ACC112 (cell line): ENCODE measurements at regions not wholly inside any gene's neighbourhood (a gene's known extent, or its start where the extent isn't known, plus 50 kb on each side); places are given as distances from the start of the nearest gene placed in this dataset.
"Not testable (repeated sequence)": the region's sequence is repeated elsewhere in the genome, so short reads cannot be mapped to it uniquely, and the experiment has no call there.

ENCODE experiments used
- H2AFZ ChIP-seq: fragments of 200-600 bp; sonication (generic); one replicate; pipeline ENCODE4 v1.6.0; 2017; ENCODE audit warnings: antibody characterized with exemption, low read length; ENCODE audit not compliant: unreplicated experiment
- H3K27ac ChIP-seq: fragments of 200-600 bp; sonication (generic); 2 replicates; pipeline ENCODE4 v1.5.1; 2014; ENCODE audit warnings: low read depth, mild to moderate bottlenecking, antibody characterized with exemption, low read length, moderate library complexity
- H3K27me3 ChIP-seq: fragments of 200-600 bp; sonication (generic); 2 replicates; pipeline ENCODE4 v1.6.1; 2014; ENCODE audit warnings: mild to moderate bottlenecking, antibody characterized with exemption, low read length, moderate library complexity, mixed read lengths; ENCODE audit not compliant: insufficient read depth
- H3K36me3 ChIP-seq: fragments of 200-600 bp; sonication (generic); 2 replicates; pipeline ENCODE4 v1.6.1; 2016; ENCODE audit warnings: mild to moderate bottlenecking, antibody characterized with exemption, low read length, moderate library complexity, mixed read lengths; ENCODE audit not compliant: insufficient read depth
- H3K4me1 ChIP-seq: fragments of 200-600 bp; sonication (generic); one replicate; pipeline ENCODE4 v1.6.1; 2016; ENCODE audit warnings: low read length, mixed read lengths; ENCODE audit not compliant: insufficient read depth, unreplicated experiment, control insufficient read depth
- H3K4me3 ChIP-seq: fragments of 200-600 bp; sonication (generic); 2 replicates; pipeline ENCODE4 v1.5.1; 2014; ENCODE audit warnings: mild to moderate bottlenecking, low read depth, low read length
- H3K79me2 ChIP-seq: fragments of 200-600 bp; sonication (generic); one replicate; pipeline ENCODE4 v1.6.0; 2016; ENCODE audit warnings: low read length; ENCODE audit not compliant: control insufficient read depth, unreplicated experiment, insufficient read depth

DNA sequence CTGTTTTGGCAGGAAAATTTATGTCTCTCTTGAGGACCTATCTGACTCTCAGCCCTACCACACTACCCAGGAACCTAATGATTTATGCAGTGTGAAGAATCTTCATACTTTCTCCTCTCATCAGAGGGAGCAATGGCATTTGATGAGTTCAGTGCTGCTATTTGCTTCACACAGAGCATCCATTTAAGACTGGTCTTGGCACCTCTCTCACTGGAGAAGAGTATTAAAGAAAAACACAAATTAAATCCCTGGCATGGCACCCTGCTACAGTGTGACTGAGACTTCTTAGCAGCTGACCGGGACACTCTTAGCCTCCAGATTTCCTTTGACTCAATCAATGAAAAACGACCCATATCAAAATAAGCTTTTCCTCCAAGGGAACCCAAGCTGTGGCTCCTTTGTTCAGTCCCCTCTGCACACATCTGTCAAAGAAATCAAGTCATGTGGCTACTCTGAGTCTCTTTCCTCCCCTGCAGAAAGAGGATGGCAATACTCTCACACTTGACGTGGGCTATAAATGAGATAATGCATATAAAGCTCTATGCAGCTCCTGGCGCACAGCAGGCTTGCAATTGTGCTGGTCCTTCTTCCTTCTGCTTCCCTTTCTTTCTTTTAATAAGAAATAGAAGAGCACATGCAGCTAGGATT lies 186.1 kb upstream of the E2F8 start:
- Histone ChIP-seq H3K36me3 (no peaks in the 10 kb centered on the region), H3K4me1 (peaks cover 54% of the 10 kb centered on the region), H2AFZ (no peak overlapping the region), H3K27me3 (no peaks in the 10 kb centered on the region), H3K27ac (no peak overlapping the region), H3K79me2 (peaks cover 76% of the 10 kb centered on the region), H3K4me3 (no peak overlapping the region)

DNA sequence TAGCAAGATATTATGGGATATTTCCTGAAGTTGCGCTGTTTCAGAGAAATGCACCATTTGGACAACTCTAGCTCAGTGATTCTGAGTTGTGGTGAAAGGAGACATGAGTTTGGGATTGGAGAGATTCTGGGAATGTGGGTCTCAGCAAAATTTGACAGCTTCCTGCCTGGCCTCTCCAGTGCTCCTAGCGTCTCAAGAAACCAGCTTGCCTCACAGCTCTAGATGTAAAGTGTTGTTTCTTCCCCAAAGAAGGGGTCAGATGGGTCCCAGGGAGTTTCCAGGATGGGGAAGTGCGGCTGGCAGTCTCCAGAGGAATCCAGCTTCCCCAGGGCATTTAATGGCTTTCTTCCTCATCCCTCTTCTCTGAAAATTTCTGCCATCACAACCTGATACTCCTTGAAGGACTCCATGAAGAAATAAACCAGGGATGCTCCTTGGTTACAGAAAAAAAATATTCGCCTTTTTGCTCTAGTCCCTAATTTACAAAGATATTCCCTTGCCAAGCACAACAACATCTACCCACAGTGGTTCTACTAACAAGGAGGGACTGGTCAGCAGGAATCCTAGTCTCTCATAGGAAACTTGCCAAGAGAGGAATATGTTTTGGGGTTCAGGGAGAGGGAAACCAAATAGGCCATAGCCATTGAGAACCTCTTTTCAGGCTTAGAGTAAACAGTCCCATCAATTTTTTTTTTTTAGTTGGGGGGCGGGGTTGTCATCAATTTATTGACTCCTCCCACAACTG lies 185.4 kb upstream of the E2F8 start:
- H3K4me1 ChIP-seq, result peaks cover 48% of the 10 kb centered on the region
- no peak overlapping the region for H3K4me3 ChIP-seq
- peaks cover 75% of the 10 kb centered on the region for H3K79me2 ChIP-seq
- H3K36me3 ChIP-seq, result no peaks in the 10 kb centered on the region
- no peaks in the 10 kb centered on the region for H3K27me3 ChIP-seq
- H3K27ac ChIP-seq, result 0 out of 2 replicates have a peak overlapping the region, but pooled peaks have one; percentile 8
- H2AFZ ChIP-seq, result no peak overlapping the region

- Histone ChIP-seq H3K27ac (no peak overlapping the region), H3K27me3 (no peaks in the 10 kb centered on the region), H3K4me1 (peaks cover 51% of the 10 kb centered on the region), H3K4me3 (no peak overlapping the region), H3K79me2 (peaks cover 54% of the 10 kb centered on the region), H3K36me3 (no peaks in the 10 kb centered on the region), H2AFZ (no peak overlapping the region)
These were observed 181.5 kb upstream of the E2F8 start for GRCh38 chr11:19422276-19422675.

GRCh38 chr11:19420868-19421533 lies 180.3 kb upstream of the E2F8 start:
- Histone ChIP-seq H3K79me2 (peaks cover 48% of the 10 kb centered on the region), H3K4me3 (no peak overlapping the region), H2AFZ (no peak overlapping the region), H3K36me3 (no peaks in the 10 kb centered on the region), H3K27me3 (no peaks in the 10 kb centered on the region), H3K27ac (no peak overlapping the region), H3K4me1 (peaks cover 38% of the 10 kb centered on the region)

DNA sequence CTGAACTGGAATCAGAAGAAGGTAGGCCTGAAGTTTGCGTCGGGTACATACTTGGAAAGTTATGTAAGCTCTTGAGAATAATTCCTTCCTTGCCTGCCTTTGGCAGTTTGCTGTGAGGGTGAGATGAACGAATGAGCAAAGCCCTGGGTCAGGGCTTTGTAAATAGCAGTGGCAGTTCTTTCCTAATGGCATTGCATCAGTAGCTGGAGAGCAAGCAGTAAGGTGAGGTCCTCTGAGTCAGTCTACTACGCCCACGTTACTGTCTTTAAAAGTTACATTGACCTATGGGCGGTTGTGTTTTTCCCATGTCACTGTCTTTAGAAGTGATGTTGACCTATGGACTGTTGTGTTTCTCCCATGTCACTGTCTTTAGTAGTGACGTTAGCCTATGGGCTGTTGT lies 179.1 kb upstream of the E2F8 start:
- no peaks in the 10 kb centered on the region for H3K27me3 ChIP-seq
- H3K27ac ChIP-seq, result peak overlapping the region; percentile 72
- no peaks in the 10 kb centered on the region for H3K36me3 ChIP-seq
- peaks cover 43% of the 10 kb centered on the region for H3K79me2 ChIP-seq
- H2AFZ ChIP-seq, result no peak overlapping the region
- peak overlapping the region; percentile 67 for H3K4me3 ChIP-seq
- H3K4me1 ChIP-seq, result peaks cover 34% of the 10 kb centered on the region

GRCh38 chr11:19419021-19419750 lies 178.4 kb upstream of the E2F8 start:
- Histone ChIP-seq H3K79me2 (peaks cover 40% of the 10 kb centered on the region), H2AFZ (no peak overlapping the region), H3K4me3 (peak overlapping the region; percentile 67), H3K27ac (peak overlapping the region; percentile 72), H3K4me1 (peaks cover 34% of the 10 kb centered on the region), H3K36me3 (no peaks in the 10 kb centered on the region), H3K27me3 (no peaks in the 10 kb centered on the region)

GRCh38 chr11:19418221-19418620 lies 177.5 kb upstream of the E2F8 start:
- H3K4me1 ChIP-seq, result peaks cover 27% of the 10 kb centered on the region
- no peaks in the 10 kb centered on the region for H3K36me3 ChIP-seq
- H3K27me3 ChIP-seq, result no peaks in the 10 kb centered on the region
- H2AFZ ChIP-seq, result no peak overlapping the region
- peaks cover 32% of the 10 kb centered on the region for H3K79me2 ChIP-seq
- H3K4me3 ChIP-seq, result no peak overlapping the region
- 0 out of 2 replicates have a peak overlapping the region, but pooled peaks have one; percentile 4 for H3K27ac ChIP-seq

DNA sequence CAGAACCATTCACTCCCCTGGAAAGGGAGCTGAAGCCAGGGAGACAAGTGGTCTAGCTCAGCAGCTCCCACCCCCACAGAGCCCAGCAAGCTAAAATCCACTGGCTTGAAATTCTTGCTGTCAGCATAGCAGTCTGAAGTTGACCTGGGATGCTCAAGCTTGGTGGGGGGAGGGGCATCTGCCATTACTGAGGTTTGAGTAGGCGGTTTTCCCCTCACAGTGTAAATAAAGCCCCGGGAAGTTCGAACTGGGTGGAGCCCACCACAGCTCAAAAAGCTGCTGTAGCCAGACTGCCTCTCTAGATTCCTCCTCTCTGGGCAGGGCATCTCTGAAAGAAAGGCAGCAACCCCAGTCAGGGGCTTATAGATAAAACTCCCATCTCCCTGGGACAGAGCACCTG lies 171.3 kb upstream of the E2F8 start:
- not testable (repeated sequence) for H3K4me1 ChIP-seq, H2AFZ ChIP-seq, H3K36me3 ChIP-seq, H3K4me3 ChIP-seq, H3K27ac ChIP-seq, H3K27me3 ChIP-seq
- peaks cover 35% of the 10 kb centered on the region for H3K79me2 ChIP-seq

- H3K27ac ChIP-seq, result no peak overlapping the region
- H3K36me3 ChIP-seq, result peaks cover 5% of the 10 kb centered on the region; the same call in 1 of the 2 replicates
- H3K27me3 ChIP-seq, result no peaks in the 10 kb centered on the region
- H3K4me1 ChIP-seq, result no peaks in the 10 kb centered on the region
- H3K4me3 ChIP-seq, result no peak overlapping the region
- no peak overlapping the region for H2AFZ ChIP-seq
- H3K79me2 ChIP-seq, result peaks cover 47% of the 10 kb centered on the region
These were observed 169.3 kb upstream of the E2F8 start for GRCh38 chr11:19410032-19410431.

DNA sequence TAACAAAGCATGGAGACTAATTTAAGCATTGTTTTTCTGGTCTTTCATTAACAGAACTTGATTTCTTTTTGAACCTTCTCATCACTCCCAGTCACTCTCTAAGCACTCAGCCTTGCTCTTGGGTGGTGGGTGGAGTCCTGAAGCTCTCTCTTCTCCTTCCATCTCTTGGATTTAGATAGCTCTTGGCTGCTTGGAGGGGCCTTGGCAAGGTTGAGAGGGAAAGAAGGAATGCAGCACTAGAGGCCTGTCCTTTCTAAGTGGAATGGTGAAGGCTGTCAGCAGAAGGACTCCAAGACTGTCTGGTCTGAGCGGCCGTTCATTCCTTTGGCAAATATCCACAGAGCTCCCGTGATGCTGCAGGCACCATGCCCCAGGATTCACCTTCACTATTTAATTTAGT lies 168.6 kb upstream of the E2F8 start:
- H3K27me3 ChIP-seq, result no peaks in the 10 kb centered on the region
- peaks cover 5% of the 10 kb centered on the region; the same call in 1 of the 2 replicates for H3K36me3 ChIP-seq
- no peaks in the 10 kb centered on the region for H3K4me1 ChIP-seq
- no peak overlapping the region for H2AFZ ChIP-seq
- peaks cover 51% of the 10 kb centered on the region for H3K79me2 ChIP-seq
- H3K27ac ChIP-seq, result no peak overlapping the region
- no peak overlapping the region for H3K4me3 ChIP-seq
